ENCODE measurements at regions not wholly inside any gene's neighbourhood (a gene's known extent, or its start where the extent isn't known, plus 50 kb on each side); places are given as distances from the start of the nearest gene placed in this dataset.
"Not testable (repeated sequence)": the region's sequence is repeated elsewhere in the genome, so short reads cannot be mapped to it uniquely, and the experiment has no call there.

DNA sequence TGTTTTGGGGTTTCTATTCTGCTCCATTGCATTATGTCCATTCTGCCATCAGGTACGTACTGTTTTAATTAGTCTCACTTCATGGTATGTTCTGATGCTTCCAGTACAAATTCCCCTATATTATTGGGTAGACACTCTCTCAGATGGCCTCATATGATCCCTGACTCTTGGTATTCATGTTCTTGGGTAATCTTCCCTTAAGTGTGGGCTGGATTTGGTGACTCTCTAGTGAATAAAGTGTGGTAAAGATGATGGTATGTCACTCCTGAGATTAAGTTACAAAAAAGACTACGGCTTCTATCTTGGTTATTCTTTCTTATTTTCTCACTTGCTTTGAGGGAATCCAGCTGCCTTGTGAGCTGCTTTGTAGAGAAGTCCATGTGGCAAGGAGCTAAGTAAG, 89.6 kb upstream of the TBC1D5 start:
- FAIRE-seq (no peak), DNase-seq (ENCODE audit: insufficient read length) (no peak)
- TF ChIP-seq POLR2A (IDR thresholded peaks at IDR 0.05; ENCODE audit: low read depth, low read length) = no peak
- TF ChIP-seq TAF1 (IDR thresholded peaks at IDR 0.05; ENCODE audit: borderline replicate concordance, low read depth, low read length) = no peak
- no peak for TF ChIP-seq POLR2AphosphoS5 (IDR thresholded peaks at IDR 0.05; ENCODE audit: low read depth, low read length)

DNA sequence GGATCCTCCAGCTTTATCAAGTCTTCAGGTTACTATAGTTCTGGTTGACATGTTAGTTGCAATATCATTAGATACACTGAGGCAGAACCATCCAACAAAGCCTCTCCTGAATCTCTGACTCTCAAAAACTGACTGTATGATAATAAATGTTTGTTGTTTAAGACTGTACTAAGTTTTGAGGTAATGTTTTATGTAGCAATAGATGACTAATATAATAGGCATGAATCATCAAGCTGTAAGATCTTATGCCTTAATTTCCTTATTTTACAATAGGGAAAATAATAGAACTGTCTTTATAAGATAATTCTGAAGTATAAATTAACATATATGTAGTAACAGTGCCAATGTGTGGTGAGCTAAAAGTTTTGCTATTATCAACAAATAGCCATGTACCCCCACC, 88.9 kb upstream of the TBC1D5 start:
- no peak for TF ChIP-seq POLR2A (IDR thresholded peaks at IDR 0.05; ENCODE audit: low read depth, low read length)
- no peak for TF ChIP-seq POLR2AphosphoS5 (IDR thresholded peaks at IDR 0.05; ENCODE audit: low read depth, low read length)
- no peak for TF ChIP-seq TAF1 (IDR thresholded peaks at IDR 0.05; ENCODE audit: borderline replicate concordance, low read depth, low read length)
- FAIRE-seq = no peak
- no peak for DNase-seq (ENCODE audit: insufficient read length)

DNA sequence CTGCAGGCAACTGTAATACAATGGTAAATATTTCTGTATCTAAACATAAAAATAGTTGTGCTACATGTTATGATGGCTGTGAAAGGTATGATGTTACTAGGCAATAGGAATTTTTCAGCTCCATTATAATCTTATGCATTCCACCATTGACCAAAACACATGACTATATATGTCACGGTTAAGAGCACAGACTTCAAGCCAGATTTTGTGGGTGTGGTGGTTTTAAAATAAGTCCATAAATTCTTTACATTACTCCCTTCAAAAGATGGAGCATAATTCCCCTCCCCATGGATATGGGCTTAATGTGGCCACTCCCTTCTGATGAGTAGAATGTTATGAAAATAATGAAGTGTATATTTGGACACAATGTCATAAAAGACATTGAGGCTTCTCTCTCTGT, 88.4 kb upstream of the TBC1D5 start:
- DNase-seq (ENCODE audit: insufficient read length) (no peak), FAIRE-seq (no peak)
- TF ChIP-seq TAF1 (IDR thresholded peaks at IDR 0.05; ENCODE audit: borderline replicate concordance, low read depth, low read length) = no peak
- TF ChIP-seq POLR2AphosphoS5 (IDR thresholded peaks at IDR 0.05; ENCODE audit: low read depth, low read length) = no peak
- TF ChIP-seq POLR2A (IDR thresholded peaks at IDR 0.05; ENCODE audit: low read depth, low read length) = no peak

DNA sequence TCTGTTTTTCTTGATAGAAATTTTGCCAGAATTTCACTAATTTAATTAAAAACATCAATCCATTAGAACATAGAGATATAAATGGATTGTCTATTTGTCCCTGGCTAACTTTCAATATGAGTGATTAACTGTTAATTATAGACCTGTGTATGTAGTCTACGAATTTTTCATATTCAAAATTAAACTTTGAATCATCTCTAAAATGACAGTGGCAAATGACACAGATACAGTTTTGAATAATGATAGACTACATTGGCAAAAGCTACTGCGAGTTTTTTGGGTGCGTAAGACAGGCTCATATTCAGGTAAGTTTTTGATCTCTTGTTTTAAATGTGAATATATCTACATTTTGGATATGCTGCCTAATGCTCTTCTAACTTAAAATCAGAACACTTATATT, 86.0 kb upstream of the TBC1D5 start:
- FAIRE-seq (no peak), DNase-seq (ENCODE audit: insufficient read length) (no peak)
- no peak for TF ChIP-seq TAF1 (IDR thresholded peaks at IDR 0.05; ENCODE audit: borderline replicate concordance, low read depth, low read length)
- no peak for TF ChIP-seq POLR2A (IDR thresholded peaks at IDR 0.05; ENCODE audit: low read depth, low read length)
- no peak for TF ChIP-seq POLR2AphosphoS5 (IDR thresholded peaks at IDR 0.05; ENCODE audit: low read depth, low read length)

DNA sequence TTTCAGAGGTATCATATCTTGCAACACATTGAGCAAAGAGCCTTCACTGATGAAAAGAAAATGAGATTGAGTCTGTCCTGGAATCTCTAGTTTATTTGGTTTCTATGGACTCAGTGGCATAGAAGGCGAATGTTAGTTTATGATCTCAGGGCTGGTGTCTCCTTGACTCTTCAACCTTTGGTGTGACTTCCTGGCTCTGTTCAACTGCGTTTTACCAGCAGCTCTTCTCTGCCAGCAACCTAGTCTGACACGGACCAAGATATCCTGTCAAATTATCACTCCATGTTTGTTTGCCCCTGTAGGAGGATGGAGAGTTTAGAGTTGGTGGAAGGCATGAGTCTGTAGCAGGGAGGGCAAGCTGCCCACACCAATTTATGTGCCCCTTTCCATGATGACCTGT, 82.9 kb upstream of the TBC1D5 start:
- TF ChIP-seq POLR2AphosphoS5 (IDR thresholded peaks at IDR 0.05; ENCODE audit: low read depth, low read length) (no peak), POLR2A (IDR thresholded peaks at IDR 0.05; ENCODE audit: low read depth, low read length) (no peak), TAF1 (IDR thresholded peaks at IDR 0.05; ENCODE audit: borderline replicate concordance, low read depth, low read length) (no peak)
- no peak for DNase-seq (ENCODE audit: insufficient read length)
- FAIRE-seq = no peak

DNA sequence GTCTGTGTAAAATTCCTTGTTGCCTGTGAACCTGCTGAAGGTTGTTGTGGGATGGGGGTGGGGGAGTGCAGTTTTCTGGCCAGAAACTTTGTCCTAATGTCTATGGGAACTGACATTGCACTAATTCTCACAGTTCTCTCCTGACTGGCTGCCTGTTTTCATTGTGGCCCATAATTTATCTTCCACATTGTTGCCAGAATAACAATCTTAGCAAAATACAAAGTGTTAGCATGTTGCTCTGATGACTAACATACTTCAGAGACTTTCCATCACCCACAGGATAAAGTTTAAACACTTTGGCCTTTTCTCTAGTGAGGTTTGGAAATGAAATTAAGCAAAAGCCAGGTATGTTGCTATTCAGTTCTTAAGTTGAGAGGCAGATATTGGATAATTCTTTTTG, 81.4 kb upstream of the TBC1D5 start:
- no peak for DNase-seq (ENCODE audit: insufficient read length)
- no peak for FAIRE-seq
- TF ChIP-seq POLR2AphosphoS5 (IDR thresholded peaks at IDR 0.05; ENCODE audit: low read depth, low read length) (no peak), POLR2A (IDR thresholded peaks at IDR 0.05; ENCODE audit: low read depth, low read length) (no peak), TAF1 (IDR thresholded peaks at IDR 0.05; ENCODE audit: borderline replicate concordance, low read depth, low read length) (no peak)

DNA sequence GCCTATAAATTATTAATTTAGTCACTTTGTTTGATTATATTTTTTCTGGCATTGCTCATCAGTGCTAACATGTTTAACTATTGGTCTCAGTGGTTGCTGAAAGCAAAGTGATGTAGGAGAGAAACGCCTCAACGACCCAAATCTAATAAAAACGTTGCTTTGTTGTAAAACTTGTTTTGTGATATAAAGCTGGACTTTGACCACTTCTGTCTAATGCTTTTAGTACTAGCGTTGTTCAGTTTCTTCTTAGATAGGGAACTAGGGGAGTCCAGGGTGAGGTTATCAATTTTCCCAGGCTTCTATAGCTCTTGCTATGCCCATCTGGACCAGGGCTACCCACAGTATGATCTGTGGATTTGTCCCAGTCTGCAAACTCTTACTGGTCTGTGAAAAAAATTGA, 80.6 kb upstream of the TBC1D5 start:
- TF ChIP-seq POLR2AphosphoS5 (IDR thresholded peaks at IDR 0.05; ENCODE audit: low read depth, low read length) (no peak), POLR2A (IDR thresholded peaks at IDR 0.05; ENCODE audit: low read depth, low read length) (no peak), TAF1 (IDR thresholded peaks at IDR 0.05; ENCODE audit: borderline replicate concordance, low read depth, low read length) (no peak)
- DNase-seq (ENCODE audit: insufficient read length) (no peak), FAIRE-seq (no peak)

DNA sequence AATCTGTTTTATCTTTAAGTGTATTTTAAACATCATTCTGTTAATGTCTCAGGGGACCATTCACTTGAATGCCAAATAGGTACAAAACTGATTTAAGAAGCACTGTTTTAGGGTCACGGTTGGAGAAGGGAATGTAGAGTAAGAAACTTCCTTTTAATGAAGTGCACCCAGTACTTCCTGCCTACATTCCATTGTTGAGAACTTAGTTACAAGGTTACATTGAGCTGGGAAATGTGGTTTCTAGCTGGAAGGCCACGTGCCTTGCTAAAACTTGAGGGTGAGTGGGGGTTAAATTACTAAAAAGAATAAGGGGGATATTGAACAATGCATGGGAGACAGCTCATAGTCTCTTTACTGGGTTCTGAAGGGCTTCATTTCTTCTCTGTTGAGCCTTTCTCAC, 78.3 kb upstream of the TBC1D5 start:
- DNase-seq (ENCODE audit: insufficient read length) (no peak), FAIRE-seq (no peak)
- TF ChIP-seq TAF1 (IDR thresholded peaks at IDR 0.05; ENCODE audit: borderline replicate concordance, low read depth, low read length) (no peak), POLR2AphosphoS5 (IDR thresholded peaks at IDR 0.05; ENCODE audit: low read depth, low read length) (no peak), POLR2A (IDR thresholded peaks at IDR 0.05; ENCODE audit: low read depth, low read length) (no peak)

DNA sequence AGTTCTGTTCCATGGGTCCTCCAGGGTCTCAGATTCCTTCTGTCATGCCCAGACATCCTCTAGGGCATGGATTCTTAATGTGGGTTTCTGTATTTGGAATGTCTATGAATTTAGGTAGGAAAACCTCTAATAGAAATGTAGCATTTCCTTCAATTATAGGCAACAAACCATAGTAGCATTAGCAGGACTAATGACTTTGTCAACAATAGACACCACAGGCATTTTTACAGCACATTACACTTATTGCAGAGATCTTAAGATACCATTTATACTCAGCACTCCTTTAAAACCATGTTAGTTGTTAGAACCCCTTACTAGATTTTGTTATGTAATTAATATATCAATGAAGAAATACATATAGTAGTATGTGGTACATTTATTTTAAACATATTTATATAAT, 77.8 kb upstream of the TBC1D5 start:
- no peak for DNase-seq (ENCODE audit: insufficient read length)
- TF ChIP-seq POLR2AphosphoS5 (IDR thresholded peaks at IDR 0.05; ENCODE audit: low read depth, low read length) (no peak), POLR2A (IDR thresholded peaks at IDR 0.05; ENCODE audit: low read depth, low read length) (no peak), TAF1 (IDR thresholded peaks at IDR 0.05; ENCODE audit: borderline replicate concordance, low read depth, low read length) (no peak)
- no peak for FAIRE-seq

DNA sequence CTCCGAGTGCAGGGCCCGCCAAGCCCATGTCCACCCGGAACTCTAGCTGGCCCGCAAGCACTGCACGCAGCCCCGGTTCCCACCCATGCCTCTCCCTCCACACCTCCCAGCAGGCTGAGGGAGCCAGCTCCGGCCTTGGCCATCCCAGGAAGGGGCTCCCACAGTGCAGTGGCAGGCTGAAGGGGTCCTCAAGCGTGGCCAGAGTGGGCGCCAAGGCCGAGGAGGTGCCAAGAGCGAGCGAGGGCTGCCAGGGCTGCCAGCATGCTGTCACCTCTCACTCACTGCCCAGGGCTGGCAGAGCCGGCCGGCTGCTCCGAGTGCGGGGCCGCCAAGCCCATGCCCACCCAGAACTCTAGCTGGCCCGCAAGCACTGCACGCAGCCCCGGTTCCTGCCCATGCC, 75.5 kb upstream of the TBC1D5 start:
- DNase-seq (ENCODE audit: insufficient read length); FAIRE-seq: not testable (repeated sequence)

DNA sequence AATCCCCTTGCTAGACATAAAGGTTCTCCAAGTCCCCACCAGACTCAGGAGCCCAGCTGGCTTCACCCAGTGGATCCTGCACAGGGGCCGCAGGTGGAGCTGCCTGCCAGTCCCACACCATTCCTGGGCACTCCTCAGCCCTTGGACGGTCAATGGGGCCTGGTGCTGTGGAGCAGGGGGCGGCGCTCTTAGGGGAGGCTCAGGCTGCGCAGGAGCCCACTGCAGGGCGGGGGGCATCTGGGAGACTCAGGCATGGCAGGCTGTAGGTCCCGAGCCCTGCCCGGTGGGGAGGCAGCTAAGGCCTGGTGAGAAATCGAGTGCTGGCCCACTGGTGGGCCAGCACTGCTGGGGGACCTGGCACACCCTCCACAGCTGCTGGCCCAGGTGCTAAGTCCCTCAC, 75.1 kb upstream of the TBC1D5 start:
- DNase-seq (ENCODE audit: insufficient read length) (no peak), FAIRE-seq (no peak)
- no peak for TF ChIP-seq TAF1 (IDR thresholded peaks at IDR 0.05; ENCODE audit: borderline replicate concordance, low read depth, low read length)

DNA sequence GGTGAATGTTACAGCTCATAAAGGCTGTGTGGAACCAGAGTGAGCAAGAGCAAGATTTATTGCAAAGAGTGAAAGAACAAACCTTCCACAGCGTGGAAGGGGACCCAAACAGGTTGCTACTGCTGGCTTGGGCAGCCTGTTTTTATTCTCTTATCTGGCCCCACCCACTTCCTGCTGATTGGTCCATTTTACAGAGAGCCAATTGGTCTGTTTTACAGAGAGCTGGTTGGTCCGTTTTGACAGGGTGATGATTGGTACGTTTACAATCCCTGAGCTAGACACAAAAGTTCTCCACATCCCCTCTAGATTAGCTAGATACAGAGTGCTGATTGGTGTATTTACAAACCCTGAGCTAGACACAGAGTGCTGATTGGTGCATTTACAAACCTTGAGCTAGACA, 74.4 kb upstream of the TBC1D5 start:
- FAIRE-seq = not testable (repeated sequence)

DNA sequence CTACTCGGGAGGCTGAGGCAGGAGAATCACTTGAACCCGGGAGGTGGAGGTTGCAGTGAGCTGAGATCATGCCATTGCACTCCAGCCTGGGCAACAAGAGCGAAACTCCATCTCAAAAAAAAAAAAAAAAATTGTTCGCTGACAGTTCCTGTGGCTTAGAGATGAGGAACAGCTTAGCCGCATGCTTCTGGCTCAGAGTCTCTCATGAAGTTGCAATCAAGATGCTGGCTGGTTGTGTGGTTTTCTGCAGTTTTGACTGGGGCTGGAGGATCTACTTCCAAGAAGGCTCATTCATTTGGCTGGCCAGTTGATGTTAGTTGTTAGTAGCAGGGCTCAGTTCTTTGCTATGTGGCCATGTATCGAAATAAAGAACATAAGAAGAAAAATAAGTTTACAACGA, 69.9 kb upstream of the TBC1D5 start:
- not testable (repeated sequence) for DNase-seq (ENCODE audit: insufficient read length); FAIRE-seq

More for the DNA sequence above, 74.4 kb upstream of the TBC1D5 start:
- not testable (repeated sequence) for DNase-seq (ENCODE audit: insufficient read length)

DNA sequence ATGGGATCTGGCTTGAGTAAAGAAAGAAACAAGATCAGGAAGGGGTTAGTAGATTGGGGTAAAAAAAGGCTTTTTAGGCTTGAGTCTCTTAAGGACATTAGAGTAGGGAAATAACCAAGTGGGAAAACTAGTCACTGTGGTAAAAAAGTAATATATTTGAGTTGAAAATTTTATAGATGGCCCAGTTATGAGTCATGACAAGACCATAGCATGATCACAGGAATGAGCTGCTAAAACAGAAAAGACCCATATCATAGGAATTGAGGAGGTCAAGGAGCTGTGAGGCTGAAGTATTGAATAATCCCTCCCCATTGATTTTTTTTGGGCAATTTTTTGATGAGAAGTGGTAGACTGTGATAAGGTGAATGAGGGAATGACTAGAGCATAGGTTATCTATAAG, 69.2 kb upstream of the TBC1D5 start:
- no peak for TF ChIP-seq TAF1 (IDR thresholded peaks at IDR 0.05; ENCODE audit: borderline replicate concordance, low read depth, low read length)
- TF ChIP-seq POLR2AphosphoS5 (IDR thresholded peaks at IDR 0.05; ENCODE audit: low read depth, low read length) = no peak
- no peak for TF ChIP-seq POLR2A (IDR thresholded peaks at IDR 0.05; ENCODE audit: low read depth, low read length)
- FAIRE-seq (no peak), DNase-seq (ENCODE audit: insufficient read length) (no peak)

Data from GM12892 (cell line).